Esophagus muscularis mucosa (tissue), 4 donors: ENCODE measurements at regions not wholly inside any gene's neighbourhood (a gene's known extent, or its start where the extent isn't known, plus 50 kb on each side); places are given as distances from the start of the nearest gene placed in this dataset.

Source experiments
- DNase-seq: peaks from one replicate; pipeline ENCODE4 v3.0.0-alpha.2; 2017; ENCODE audit errors: extremely low spot score
- H3K27ac ChIP-seq, 4 donors: fragments of 200-600 bp; sonication (generic); replicated peaks in 1 of 4; 1 replicate in 3 of 4; 2 replicates in 1 of 4; pipeline ENCODE4 v1.5.1; 2016 to 2019; ENCODE audit warnings: mild to moderate bottlenecking in 1 of 4
- H3K27me3 ChIP-seq, 4 donors: fragments of 200-600 bp; sonication (generic); one replicate each; pipeline versions ENCODE4 v1.5.1 to v1.6.0; 2016 to 2019
- H3K36me3 ChIP-seq, 4 donors: fragments of 200-600 bp; sonication (generic); one replicate each; pipeline ENCODE4 v1.5.1; 2016 to 2019
- H3K4me1 ChIP-seq, 4 donors: fragments of 200-600 bp; sonication (generic); one replicate each; pipeline ENCODE4 v1.5.1; 2016 to 2019
- H3K4me3 ChIP-seq, 4 donors: fragments of 200-600 bp; sonication (generic); 1 replicate in 2 of 4; 2 replicates in 2 of 4; pipeline ENCODE4 v1.5.1; 2016 to 2019; ENCODE audit warnings: mild to moderate bottlenecking in 4 of 4, moderate library complexity in 1 of 4
- H3K9me3 ChIP-seq, 4 donors: fragments of 200-600 bp; sonication (generic); 1 replicate in 3 of 4; 2 replicates in 1 of 4; pipeline ENCODE4 v1.5.1; 2016 to 2019
- EP300 ChIP-seq: sonication (generic); formaldehyde crosslinking; IDR thresholded peaks from one replicate; pipeline ENCODE4 v1.6.1; 2017; ENCODE audit warnings: antibody characterized with exemption
- POLR2A ChIP-seq: fragments of 450-650 bp; IDR thresholded peaks from one replicate; pipeline ENCODE4 v1.6.1; 2017; ENCODE audit warnings: antibody characterized with exemption, moderate library complexity, mild to moderate bottlenecking, low read depth
- POLR2AphosphoS5 ChIP-seq, 2 donors: sonication (generic); formaldehyde crosslinking; IDR thresholded peaks; one replicate each; pipeline ENCODE4 v1.6.1; 2017; ENCODE audit warnings: antibody characterized with exemption in 2 of 2
- WGBS: methylation state at CpG from one replicate; pipeline ENCODE4 v1.1.5; 2018; 5-methylcytosine and 5-hydroxymethylcytosine counted together
- intact Hi-C: fragments of 100-400 bp; cut with DNase I; formaldehyde crosslinking; loops from one replicate; pipeline ENCODE4 v1.15.1; 2023
- TF ChIP-seq, protein P1 (sequence below), 3 experiments: fragments of 200-600 bp in 2 of 3; fragments of 450-650 bp in 1 of 3; sonication (generic) in 2 of 3; IDR thresholded peaks; one replicate each; pipeline ENCODE4 v1.5.1; 2017 to 2019; ENCODE audit warnings: antibody characterized with exemption in 3 of 3, mild to moderate bottlenecking in 2 of 3, moderate library complexity in 1 of 3

DNA sequence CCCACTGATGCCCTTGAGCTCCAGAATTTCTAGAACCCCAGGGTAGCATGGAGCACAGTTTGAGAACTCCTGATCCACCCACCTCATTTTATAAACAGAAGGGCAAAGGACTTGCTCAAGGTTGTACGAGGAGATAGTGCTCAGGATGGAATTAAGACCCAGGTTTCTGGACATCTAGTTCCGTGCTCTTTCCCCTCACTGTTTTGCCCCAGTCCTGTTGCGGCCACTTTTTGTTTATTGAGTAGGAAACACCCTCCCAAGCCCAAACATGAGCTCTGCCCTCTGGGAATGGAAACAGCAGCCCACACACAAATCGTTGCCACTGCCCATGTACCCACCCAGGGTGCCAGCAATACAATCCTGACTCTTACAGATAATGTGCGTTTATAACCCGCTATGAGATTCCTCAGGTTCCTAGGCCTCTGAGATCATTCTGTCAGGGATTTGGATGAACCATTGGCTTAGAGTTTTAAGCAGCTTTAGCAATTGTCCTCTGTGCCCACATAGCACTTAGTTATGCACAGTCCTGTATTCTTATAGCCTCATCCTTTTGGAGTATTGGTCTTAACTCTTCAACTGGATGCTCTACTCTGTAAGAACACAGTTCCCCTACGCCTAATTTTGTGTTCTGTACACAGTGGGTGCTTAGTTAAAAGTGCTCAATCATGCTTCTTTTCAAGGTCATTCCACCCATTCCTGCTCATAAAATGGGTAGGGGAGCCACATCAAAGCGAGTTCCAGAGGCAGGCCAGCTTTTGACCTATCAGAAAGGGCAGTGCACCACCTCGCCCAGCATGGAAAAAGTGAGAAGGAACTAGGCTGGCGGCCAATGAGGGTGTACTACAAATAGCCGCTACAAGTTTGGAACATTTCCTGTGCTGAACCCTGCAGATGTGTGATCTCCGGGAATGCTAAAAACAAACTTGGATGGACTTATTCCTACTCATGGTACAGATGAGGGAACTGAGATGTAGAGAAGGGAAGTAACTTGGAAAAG, 60.3 kb upstream of the IGFBP2 start:
- Histone ChIP-seq H3K4me3 (no peak overlapping the region), H3K9me3 (peaks cover 0 to 7% (median 2%) of the 10 kb centered on the region in 4 donors), H3K27ac (peak overlapping the region; percentile 81 to 87 (median 82)), H3K4me1 (peaks cover 30 to 60% (median 49%) of the 10 kb centered on the region in 4 donors), H3K27me3 (no peaks in the 10 kb centered on the region), H3K36me3 (no peaks in the 10 kb centered on the region)
- peak; percentile 93 for DNase-seq
- TF ChIP-seq EP300 (peak; percentile 50), POLR2AphosphoS5 (IDR thresholded peaks at IDR 0.05) (peak; percentile 89 to 90), POLR2A (no peak)
- TF ChIP-seq, protein P1, sequence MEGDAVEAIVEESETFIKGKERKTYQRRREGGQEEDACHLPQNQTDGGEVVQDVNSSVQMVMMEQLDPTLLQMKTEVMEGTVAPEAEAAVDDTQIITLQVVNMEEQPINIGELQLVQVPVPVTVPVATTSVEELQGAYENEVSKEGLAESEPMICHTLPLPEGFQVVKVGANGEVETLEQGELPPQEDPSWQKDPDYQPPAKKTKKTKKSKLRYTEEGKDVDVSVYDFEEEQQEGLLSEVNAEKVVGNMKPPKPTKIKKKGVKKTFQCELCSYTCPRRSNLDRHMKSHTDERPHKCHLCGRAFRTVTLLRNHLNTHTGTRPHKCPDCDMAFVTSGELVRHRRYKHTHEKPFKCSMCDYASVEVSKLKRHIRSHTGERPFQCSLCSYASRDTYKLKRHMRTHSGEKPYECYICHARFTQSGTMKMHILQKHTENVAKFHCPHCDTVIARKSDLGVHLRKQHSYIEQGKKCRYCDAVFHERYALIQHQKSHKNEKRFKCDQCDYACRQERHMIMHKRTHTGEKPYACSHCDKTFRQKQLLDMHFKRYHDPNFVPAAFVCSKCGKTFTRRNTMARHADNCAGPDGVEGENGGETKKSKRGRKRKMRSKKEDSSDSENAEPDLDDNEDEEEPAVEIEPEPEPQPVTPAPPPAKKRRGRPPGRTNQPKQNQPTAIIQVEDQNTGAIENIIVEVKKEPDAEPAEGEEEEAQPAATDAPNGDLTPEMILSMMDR (IDR thresholded peaks at IDR 0.05), result no peak
- WGBS, result 63% methylated on average over 12 of the region's 12 CpGs
- intact Hi-C loops, result no loop called here

DNA sequence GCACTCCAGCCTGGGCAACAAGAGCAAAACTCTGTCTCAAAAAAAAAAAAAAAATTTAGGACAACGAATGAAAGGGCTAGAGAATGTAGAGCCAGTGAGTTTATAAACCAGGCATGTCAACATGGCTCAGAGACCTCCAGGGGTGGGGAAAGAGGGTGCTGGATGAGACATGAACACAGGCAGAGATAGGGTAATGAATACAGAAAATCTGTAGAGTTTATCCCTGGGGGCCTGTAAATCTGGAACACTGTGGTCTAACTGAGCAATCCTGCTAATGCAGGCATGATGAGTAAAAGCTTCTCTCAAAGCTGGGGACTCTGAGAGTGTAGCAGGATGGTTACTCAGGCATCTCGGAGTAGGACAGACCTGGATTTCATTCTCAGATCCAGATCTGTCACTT, 59.2 kb upstream of the IGFBP2 start:
- DNase-seq, result no peak
- WGBS, result 55% methylated on average over 2 of the region's 2 CpGs
- H3K9me3 ChIP-seq, result peaks cover 0 to 7% (median 2%) of the 10 kb centered on the region in 4 donors
- no peaks in the 10 kb centered on the region for H3K36me3 ChIP-seq
- intact Hi-C loops, result no loop called here
- H3K4me1 ChIP-seq, result peaks cover 30 to 60% (median 43%) of the 10 kb centered on the region in 4 donors
- no peak overlapping the region for H3K4me3 ChIP-seq
- TF ChIP-seq POLR2AphosphoS5 (IDR thresholded peaks at IDR 0.05) (no peak), POLR2A (no peak), EP300 (no peak)
- TF ChIP-seq, protein P1 (IDR thresholded peaks at IDR 0.05), result no peak
- H3K27ac ChIP-seq, result peak overlapping the region; percentile 81 to 87 (median 82)
- H3K27me3 ChIP-seq, result no peaks in the 10 kb centered on the region

DNA sequence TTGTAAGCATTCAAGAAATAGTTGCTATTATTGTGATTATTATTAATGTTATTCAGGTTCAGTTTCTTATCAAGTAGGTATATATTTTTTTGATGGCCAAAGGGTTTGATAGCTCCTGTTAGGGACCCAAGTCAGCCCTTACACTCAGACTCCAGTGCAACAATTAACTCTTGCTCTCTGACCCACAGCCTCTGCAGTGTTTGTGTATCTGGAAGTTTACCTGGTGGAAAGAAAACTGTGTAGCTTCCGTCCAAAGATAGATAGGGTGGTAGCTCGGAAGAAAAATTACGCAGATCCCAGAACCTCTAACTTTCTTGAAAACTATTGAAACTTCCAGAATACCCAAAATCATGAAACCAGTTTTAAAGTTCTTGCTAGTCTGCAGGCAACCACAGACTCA, 58.6 kb upstream of the IGFBP2 start:
- TF ChIP-seq POLR2A, result no peak
- no peak for TF ChIP-seq POLR2AphosphoS5 (IDR thresholded peaks at IDR 0.05)
- TF ChIP-seq EP300, result no peak
- TF ChIP-seq, protein P1 (IDR thresholded peaks at IDR 0.05), result no peak
- Histone ChIP-seq H3K27me3 (no peaks in the 10 kb centered on the region), H3K27ac (peak overlapping the region; percentile 81 to 87 (median 82)), H3K4me3 (no peak overlapping the region), H3K4me1 (peaks cover 30 to 61% (median 43%) of the 10 kb centered on the region in 4 donors), H3K36me3 (no peaks in the 10 kb centered on the region), H3K9me3 (peaks cover 0 to 7% (median 2%) of the 10 kb centered on the region in 4 donors)
- intact Hi-C loops, result no loop called here
- no peak for DNase-seq
- WGBS, result 88% methylated on average over 3 of the region's 3 CpGs

DNA sequence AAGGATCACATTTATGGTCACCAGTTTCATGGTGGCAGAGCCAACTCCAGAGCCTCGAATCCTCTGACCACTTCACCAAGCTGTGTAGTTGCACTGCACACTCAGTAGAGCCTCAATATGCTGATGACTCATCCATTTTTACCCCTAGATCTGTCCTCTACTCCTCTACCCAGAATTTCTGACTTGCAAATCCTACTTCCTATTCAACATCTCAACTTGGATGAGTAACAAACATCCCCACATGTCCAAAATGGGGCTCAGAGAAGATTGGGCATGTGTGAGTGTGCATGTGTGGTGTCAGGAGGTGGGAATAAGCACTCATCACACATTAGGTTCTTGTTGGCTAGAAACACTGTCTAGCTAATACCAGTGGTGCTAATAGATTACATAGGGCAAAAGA, 57.8 kb upstream of the IGFBP2 start:
- 92% methylated on average over 1 of the region's 1 CpG for WGBS
- TF ChIP-seq, protein P1 (IDR thresholded peaks at IDR 0.05), result no peak
- TF ChIP-seq POLR2A (no peak), EP300 (no peak), POLR2AphosphoS5 (IDR thresholded peaks at IDR 0.05) (no peak)
- H3K27ac ChIP-seq, result peak overlapping the region; percentile 81 to 87 (median 82)
- intact Hi-C loops, result no loop called here
- peaks cover 0 to 7% (median 2%) of the 10 kb centered on the region in 4 donors for H3K9me3 ChIP-seq
- H3K4me3 ChIP-seq, result no peak overlapping the region
- DNase-seq, result no peak
- H3K27me3 ChIP-seq, result no peaks in the 10 kb centered on the region
- H3K4me1 ChIP-seq, result peaks cover 30 to 70% (median 52%) of the 10 kb centered on the region in 4 donors
- no peaks in the 10 kb centered on the region for H3K36me3 ChIP-seq
